Nephron (organoid): ENCODE measurements at regions not wholly inside any gene's neighbourhood (a gene's known extent, or its start where the extent isn't known, plus 50 kb on each side); places are given as distances from the start of the nearest gene placed in this dataset.

ENCODE experiments used
- H3K27ac Mint-ChIP-seq, 3 experiments: 2 replicates each; pipeline ENCODE4 v1.8.0; 2020; ENCODE audit warnings: mixed read lengths in 3 of 3, mild to moderate bottlenecking in 2 of 3, moderate library complexity in 1 of 3
- H3K27me3 Mint-ChIP-seq: 2 replicates; pipeline ENCODE4 v1.8.0; 2021; ENCODE audit warnings: low read depth, mild to moderate bottlenecking, moderate library complexity, mixed read lengths
- H3K36me3 Mint-ChIP-seq: 2 replicates; pipeline ENCODE4 v1.8.0; 2020; ENCODE audit warnings: low read depth, mixed read lengths
- H3K4me1 Mint-ChIP-seq: 2 replicates; pipeline ENCODE4 v1.8.0; 2020; ENCODE audit warnings: mixed read lengths
- H3K4me3 Mint-ChIP-seq, 3 experiments: 2 replicates each; pipeline ENCODE4 v1.8.0; 2020; ENCODE audit warnings: mild to moderate bottlenecking in 3 of 3, mixed read lengths in 3 of 3, moderate library complexity in 2 of 3
- H3K9me3 Mint-ChIP-seq: 2 replicates; pipeline ENCODE4 v1.8.0; 2020; ENCODE audit warnings: mixed read lengths
- TF ChIP-seq, protein P1 (sequence below), 3 experiments: fragments of 200-600 bp; sonication (generic); IDR thresholded peaks; one replicate each; pipeline ENCODE4 v1.5.0; 2021; ENCODE audit warnings: antibody characterized with exemption in 3 of 3; ENCODE audit not compliant: unreplicated experiment in 3 of 3

- Mint-ChIP-seq H3K36me3 (no peaks in the 10 kb centered on the region), H3K4me3 (peak overlapping the region in 1 of 3 experiments; percentile 18), H3K27ac (no peak overlapping the region), H3K4me1 (peaks cover 7% of the 10 kb centered on the region), H3K9me3 (no peaks in the 10 kb centered on the region), H3K27me3 (peaks cover 56% of the 10 kb centered on the region)
- TF ChIP-seq, protein P1, sequence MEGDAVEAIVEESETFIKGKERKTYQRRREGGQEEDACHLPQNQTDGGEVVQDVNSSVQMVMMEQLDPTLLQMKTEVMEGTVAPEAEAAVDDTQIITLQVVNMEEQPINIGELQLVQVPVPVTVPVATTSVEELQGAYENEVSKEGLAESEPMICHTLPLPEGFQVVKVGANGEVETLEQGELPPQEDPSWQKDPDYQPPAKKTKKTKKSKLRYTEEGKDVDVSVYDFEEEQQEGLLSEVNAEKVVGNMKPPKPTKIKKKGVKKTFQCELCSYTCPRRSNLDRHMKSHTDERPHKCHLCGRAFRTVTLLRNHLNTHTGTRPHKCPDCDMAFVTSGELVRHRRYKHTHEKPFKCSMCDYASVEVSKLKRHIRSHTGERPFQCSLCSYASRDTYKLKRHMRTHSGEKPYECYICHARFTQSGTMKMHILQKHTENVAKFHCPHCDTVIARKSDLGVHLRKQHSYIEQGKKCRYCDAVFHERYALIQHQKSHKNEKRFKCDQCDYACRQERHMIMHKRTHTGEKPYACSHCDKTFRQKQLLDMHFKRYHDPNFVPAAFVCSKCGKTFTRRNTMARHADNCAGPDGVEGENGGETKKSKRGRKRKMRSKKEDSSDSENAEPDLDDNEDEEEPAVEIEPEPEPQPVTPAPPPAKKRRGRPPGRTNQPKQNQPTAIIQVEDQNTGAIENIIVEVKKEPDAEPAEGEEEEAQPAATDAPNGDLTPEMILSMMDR (IDR thresholded peaks at IDR 0.05; ENCODE audit: unreplicated experiment in 3 of 3): no peak
Measured at GRCh38 chr1:181187337-181188126, 99.0 kb downstream of the IER5 start.

DNA sequence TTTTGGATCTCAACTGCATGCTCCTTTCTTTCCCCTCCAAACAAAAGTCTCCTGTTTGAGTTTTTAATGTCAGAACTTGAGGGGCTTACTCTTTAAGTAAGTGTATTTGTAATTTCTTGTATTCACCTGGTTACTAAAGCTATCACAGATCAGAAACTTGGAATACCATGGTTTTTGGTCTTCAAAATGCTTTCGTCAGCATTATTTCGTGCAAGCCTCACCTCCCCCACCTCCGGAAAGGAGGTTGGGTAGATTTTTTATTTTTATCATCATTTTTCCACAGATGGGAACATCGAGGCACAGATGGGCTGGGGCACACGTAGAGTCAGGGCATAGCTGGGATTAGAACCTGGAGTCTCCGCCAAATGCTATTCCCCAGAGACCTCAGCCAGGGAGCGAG lies 100.7 kb downstream of the IER5 start:
- TF ChIP-seq, protein P1 (IDR thresholded peaks at IDR 0.05; ENCODE audit: unreplicated experiment in 3 of 3): no peak
- Mint-ChIP-seq H3K4me3 (peak overlapping the region in 1 of 3 experiments; percentile 42), H3K9me3 (peaks cover 5% of the 10 kb centered on the region), H3K36me3 (no peaks in the 10 kb centered on the region), H3K27ac (no peak overlapping the region), H3K4me1 (peaks cover 6% of the 10 kb centered on the region), H3K27me3 (peaks cover 45% of the 10 kb centered on the region)

DNA sequence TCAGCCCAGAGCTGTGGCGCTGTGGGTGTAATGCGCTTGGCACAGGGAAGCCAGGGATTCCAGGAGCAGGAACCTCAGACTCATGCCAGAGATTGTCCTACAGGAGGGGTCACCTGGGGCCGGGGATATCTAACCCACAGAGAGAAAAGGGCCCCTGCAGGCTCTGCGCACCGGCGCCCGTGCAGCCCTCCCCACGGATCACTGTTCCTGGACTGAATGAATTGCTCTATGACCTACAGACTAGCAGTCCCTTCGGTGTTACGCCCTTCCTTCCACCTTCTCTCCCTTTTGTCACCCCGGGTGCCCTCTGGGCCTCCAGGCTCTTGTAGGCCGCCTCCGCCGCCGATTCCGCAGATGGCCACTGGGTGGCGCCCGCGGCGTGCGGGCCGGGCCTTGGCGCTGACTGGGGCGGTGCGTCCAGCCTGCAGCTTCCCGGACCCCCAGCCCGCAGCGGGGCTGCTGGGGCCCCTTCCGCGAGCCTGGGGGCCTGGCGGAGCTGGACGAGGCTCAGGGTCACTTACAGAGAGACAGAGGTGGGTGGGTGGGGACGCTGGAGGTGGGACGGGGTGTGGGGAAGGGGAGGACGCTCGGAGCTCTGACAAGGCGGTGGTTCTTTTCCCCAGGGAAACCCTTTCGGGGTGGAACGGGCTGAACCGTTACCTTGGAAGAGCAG lies 101.3 kb downstream of the IER5 start:
- Mint-ChIP-seq H3K27ac (no peak overlapping the region), H3K9me3 (peaks cover 6% of the 10 kb centered on the region), H3K4me1 (peaks cover 6% of the 10 kb centered on the region)

GRCh38 chr1:181190364-181191035 lies 102.0 kb downstream of the IER5 start:
- Mint-ChIP-seq H3K9me3 (peaks cover 6% of the 10 kb centered on the region), H3K4me1 (peaks cover 6% of the 10 kb centered on the region), H3K27me3 (peaks cover 33% of the 10 kb centered on the region), H3K4me3 (peak overlapping the region; percentile 67 to 81 (median 68)), H3K27ac (no peak overlapping the region), H3K36me3 (no peaks in the 10 kb centered on the region)
- TF ChIP-seq, protein P1 (IDR thresholded peaks at IDR 0.05; ENCODE audit: unreplicated experiment in 3 of 3): no peak

More for the DNA sequence above, 101.3 kb downstream of the IER5 start:
- Mint-ChIP-seq H3K4me3 (peak overlapping the region; percentile 67 to 81 (median 68)), H3K27me3 (peaks cover 39% of the 10 kb centered on the region), H3K36me3 (no peaks in the 10 kb centered on the region)
- TF ChIP-seq, protein P1 (IDR thresholded peaks at IDR 0.05; ENCODE audit: unreplicated experiment in 3 of 3): peak; percentile 91 to 99 (median 98)

- Mint-ChIP-seq H3K4me3 (no peak overlapping the region), H3K27ac (no peak overlapping the region), H3K36me3 (no peaks in the 10 kb centered on the region), H3K4me1 (peaks cover 6% of the 10 kb centered on the region), H3K27me3 (peaks cover 23% of the 10 kb centered on the region), H3K9me3 (peaks cover 8% of the 10 kb centered on the region)
- TF ChIP-seq, protein P1 (IDR thresholded peaks at IDR 0.05; ENCODE audit: unreplicated experiment in 3 of 3): no peak
Measured at GRCh38 chr1:181191494-181192040, 103.1 kb downstream of the IER5 start.
